GM12878 (cell line): ENCODE measurements at regions not wholly inside any gene's neighbourhood (a gene's known extent, or its start where the extent isn't known, plus 50 kb on each side); places are given as distances from the start of the nearest gene placed in this dataset.

Experiments
- CBX3 ChIP-seq: fragments of 200-600 bp; sonication (generic); IDR thresholded peaks from 2 replicates; pipeline ENCODE4 v1.6.1; 2016; ENCODE audit warnings: low read depth, borderline replicate concordance
- CTCF ChIP-seq, 3 experiments: IDR thresholded peaks in 2 of 3; conservative IDR thresholded peaks in 1 of 3; 2 replicates each; pipeline ENCODE4 v1.5.1; 2011; ENCODE audit warnings: low read depth in 3 of 3, low read length in 3 of 3, mild to moderate bottlenecking in 3 of 3, control low read depth in 2 of 3, moderate library complexity in 2 of 3, inconsistent platforms in 1 of 3, mixed read lengths in 1 of 3; ENCODE audit not compliant: control insufficient read depth in 2 of 3, insufficient read depth in 1 of 3; ENCODE audit errors: extremely low read depth in 1 of 3
- FOXK2 ChIP-seq: fragments of 450-650 bp; IDR thresholded peaks from 2 replicates; pipeline ENCODE4 v1.6.1; 2017; ENCODE audit warnings: mild to moderate bottlenecking, moderate library complexity
- HDGF ChIP-seq: fragments of 450-650 bp; IDR thresholded peaks from 2 replicates; pipeline ENCODE4 v1.6.1; 2016; ENCODE audit warnings: antibody characterized with exemption
- USF2 ChIP-seq: IDR thresholded peaks from 2 replicates; pipeline ENCODE4 v1.6.1; 2011; ENCODE audit warnings: low read depth, low read length, improper control_type of control experiment, borderline replicate concordance

DNA sequence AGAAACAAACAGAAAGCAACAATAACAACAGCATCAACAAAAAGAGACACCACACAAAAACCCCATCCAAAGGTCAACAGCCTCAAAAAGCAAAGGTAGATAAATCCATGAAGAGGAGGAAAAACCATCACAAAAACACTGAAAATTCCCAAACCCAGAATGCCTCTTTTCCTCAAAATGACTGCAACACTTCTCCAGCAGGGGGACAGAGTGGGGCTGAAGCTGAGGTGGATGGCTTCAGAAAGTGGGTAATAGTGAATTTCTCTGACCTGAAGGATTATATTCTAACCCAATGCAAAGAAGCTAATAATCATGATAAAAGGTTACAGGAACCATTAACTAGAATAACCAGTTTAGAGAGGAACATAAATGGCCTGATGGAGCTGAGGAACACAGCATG lies 888.2 kb downstream of the RAB28 start:
- TF ChIP-seq USF2 (no peak), CTCF (IDR thresholded peaks at IDR 0.05 in 2 of 3, conservative IDR thresholded peaks at IDR 0.05 in 1 of 3; ENCODE audit: control insufficient read depth in 2 of 3, extremely low read depth in 1 of 3, insufficient read depth in 1 of 3, low read depth in 3 of 3, low read length in 3 of 3) (no peak), CBX3 (no peak), HDGF (no peak), FOXK2 (no peak)
